Glutamatergic neuron (in vitro differentiated cells): ENCODE measurements at regions not wholly inside any gene's neighbourhood (a gene's known extent, or its start where the extent isn't known, plus 50 kb on each side); places are given as distances from the start of the nearest gene placed in this dataset.

ENCODE experiments used
- DNase-seq: peaks from one replicate; pipeline ENCODE4 v3.0.0; 2022
- H3K27ac Mint-ChIP-seq: one replicate; pipeline ENCODE4 v1.8.0; 2020; ENCODE audit warnings: mild to moderate bottlenecking, mixed read lengths, inconsistent platforms; ENCODE audit not compliant: unreplicated experiment
- H3K27me3 Mint-ChIP-seq: one replicate; pipeline ENCODE4 v1.8.0; 2020; ENCODE audit warnings: mild to moderate bottlenecking, moderate library complexity, mixed read lengths, inconsistent platforms; ENCODE audit not compliant: unreplicated experiment
- H3K36me3 Mint-ChIP-seq: one replicate; pipeline ENCODE4 v1.8.0; 2020; ENCODE audit warnings: mild to moderate bottlenecking, mixed read lengths, inconsistent platforms; ENCODE audit not compliant: unreplicated experiment
- H3K4me1 Mint-ChIP-seq: one replicate; pipeline ENCODE4 v1.8.0; 2020; ENCODE audit warnings: mild to moderate bottlenecking, low read depth, mixed read lengths, inconsistent platforms; ENCODE audit not compliant: unreplicated experiment
- H3K4me3 Mint-ChIP-seq: one replicate; pipeline ENCODE4 v1.8.0; 2020; ENCODE audit warnings: mild to moderate bottlenecking, mixed read lengths, inconsistent platforms; ENCODE audit not compliant: unreplicated experiment
- H3K9me3 Mint-ChIP-seq: one replicate; pipeline ENCODE4 v1.8.0; 2020; ENCODE audit warnings: mild to moderate bottlenecking, moderate library complexity, mixed read lengths, inconsistent platforms; ENCODE audit not compliant: unreplicated experiment
- TF ChIP-seq, protein P1 (sequence below): fragments of 200-600 bp; sonication (generic); IDR thresholded peaks from one replicate; pipeline ENCODE4 v1.5.0; 2021; ENCODE audit not compliant: partially characterized antibody, unreplicated experiment

DNA sequence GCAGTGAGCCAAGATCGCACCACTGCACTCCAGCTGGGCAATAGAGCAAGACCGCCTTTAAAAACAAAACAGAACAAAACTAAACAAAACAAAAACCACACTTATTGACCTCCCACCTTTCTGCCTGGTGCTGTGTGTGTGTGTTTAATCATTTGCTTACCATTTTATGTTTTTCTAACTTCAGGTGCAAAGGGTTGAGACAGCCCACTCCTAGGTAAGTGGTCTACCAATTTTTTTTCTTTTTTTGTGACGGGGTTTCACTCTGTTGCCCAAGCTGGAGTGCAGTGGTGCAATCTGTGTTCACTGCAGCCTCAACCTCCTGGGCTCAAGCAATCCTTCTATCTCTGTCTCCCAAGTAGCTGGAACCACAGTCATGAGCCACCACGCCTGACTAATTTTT lies 65.8 kb downstream of the SALL1 start:
- TF ChIP-seq, protein P1, sequence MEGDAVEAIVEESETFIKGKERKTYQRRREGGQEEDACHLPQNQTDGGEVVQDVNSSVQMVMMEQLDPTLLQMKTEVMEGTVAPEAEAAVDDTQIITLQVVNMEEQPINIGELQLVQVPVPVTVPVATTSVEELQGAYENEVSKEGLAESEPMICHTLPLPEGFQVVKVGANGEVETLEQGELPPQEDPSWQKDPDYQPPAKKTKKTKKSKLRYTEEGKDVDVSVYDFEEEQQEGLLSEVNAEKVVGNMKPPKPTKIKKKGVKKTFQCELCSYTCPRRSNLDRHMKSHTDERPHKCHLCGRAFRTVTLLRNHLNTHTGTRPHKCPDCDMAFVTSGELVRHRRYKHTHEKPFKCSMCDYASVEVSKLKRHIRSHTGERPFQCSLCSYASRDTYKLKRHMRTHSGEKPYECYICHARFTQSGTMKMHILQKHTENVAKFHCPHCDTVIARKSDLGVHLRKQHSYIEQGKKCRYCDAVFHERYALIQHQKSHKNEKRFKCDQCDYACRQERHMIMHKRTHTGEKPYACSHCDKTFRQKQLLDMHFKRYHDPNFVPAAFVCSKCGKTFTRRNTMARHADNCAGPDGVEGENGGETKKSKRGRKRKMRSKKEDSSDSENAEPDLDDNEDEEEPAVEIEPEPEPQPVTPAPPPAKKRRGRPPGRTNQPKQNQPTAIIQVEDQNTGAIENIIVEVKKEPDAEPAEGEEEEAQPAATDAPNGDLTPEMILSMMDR, result no peak
- H3K4me1 Mint-ChIP-seq, result no peaks in the 10 kb centered on the region
- H3K27ac Mint-ChIP-seq, result no peak overlapping the region
- H3K4me3 Mint-ChIP-seq, result no peak overlapping the region
- no peaks in the 10 kb centered on the region for H3K27me3 Mint-ChIP-seq
- no peak for DNase-seq
- H3K9me3 Mint-ChIP-seq, result no peaks in the 10 kb centered on the region
- no peaks in the 10 kb centered on the region for H3K36me3 Mint-ChIP-seq

DNA sequence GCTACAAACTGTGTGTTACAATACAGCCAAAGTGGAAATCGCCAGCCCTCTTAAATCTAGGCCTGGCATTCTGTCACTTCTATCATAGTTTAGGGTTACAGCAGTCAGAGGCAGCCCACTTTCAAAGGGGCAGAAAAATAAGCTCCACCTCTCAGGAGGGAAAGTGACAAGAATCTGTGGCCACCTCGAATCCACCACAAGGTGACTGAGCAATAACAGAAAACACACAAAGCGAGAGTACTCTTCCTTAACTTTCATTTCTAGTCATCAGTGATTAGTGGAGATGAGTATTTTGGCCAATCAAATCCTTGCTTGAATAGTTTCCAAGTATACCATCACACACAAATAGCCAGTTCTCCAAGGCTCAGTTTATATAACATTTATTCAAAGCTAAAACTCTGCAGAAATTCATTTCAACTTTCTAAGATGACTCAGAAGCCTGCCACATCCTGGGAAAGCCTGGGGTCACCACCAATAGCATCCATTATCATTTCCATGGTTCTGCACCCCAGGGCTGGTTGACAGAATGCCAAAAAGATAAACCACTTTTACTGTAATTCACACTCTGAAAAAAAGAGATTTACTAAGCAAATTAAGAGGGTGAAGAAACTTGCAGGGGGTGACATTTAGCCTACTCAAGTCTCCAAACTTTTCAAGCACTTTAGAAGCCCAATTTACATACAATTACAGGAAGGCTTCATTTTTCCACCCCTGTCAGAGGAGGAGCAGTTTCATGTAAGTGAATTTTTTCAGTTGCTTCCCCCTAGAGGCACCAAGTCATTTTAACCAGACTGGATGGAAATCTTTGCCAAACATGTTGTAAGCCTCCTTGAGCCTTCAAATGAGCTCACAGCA lies 66.8 kb downstream of the SALL1 start:
- Mint-ChIP-seq H3K4me3 (no peak overlapping the region), H3K27ac (no peak overlapping the region), H3K36me3 (no peaks in the 10 kb centered on the region), H3K4me1 (no peaks in the 10 kb centered on the region), H3K9me3 (no peaks in the 10 kb centered on the region), H3K27me3 (no peaks in the 10 kb centered on the region)
- no peak for DNase-seq
- TF ChIP-seq, protein P1, result no peak

DNA sequence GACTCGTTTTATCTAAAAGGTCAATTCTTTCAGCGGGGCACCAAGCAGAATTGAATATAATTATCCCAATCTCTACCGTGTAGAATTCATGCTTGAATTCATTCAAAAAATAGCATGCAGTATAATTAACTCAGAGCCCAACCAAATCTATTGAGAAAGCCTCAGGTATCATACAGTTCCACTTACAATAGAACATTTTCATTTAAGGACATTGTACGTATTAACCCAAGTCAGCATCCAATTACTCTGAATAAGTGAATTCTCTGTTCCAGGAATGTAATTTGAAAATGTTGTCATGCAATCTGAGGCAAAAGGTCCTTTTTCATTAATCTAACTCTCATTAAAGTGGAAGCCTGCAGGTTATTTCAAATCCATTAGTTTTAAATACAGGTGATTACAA lies 78.5 kb downstream of the SALL1 start:
- H3K27ac Mint-ChIP-seq, result no peak overlapping the region
- peaks cover 7% of the 10 kb centered on the region for H3K4me1 Mint-ChIP-seq
- peaks cover 4% of the 10 kb centered on the region for H3K9me3 Mint-ChIP-seq
- no peak overlapping the region for H3K4me3 Mint-ChIP-seq
- TF ChIP-seq, protein P1, result no peak
- peaks cover 10% of the 10 kb centered on the region for H3K36me3 Mint-ChIP-seq
- DNase-seq, result no peak
- H3K27me3 Mint-ChIP-seq, result peaks cover 2% of the 10 kb centered on the region

DNA sequence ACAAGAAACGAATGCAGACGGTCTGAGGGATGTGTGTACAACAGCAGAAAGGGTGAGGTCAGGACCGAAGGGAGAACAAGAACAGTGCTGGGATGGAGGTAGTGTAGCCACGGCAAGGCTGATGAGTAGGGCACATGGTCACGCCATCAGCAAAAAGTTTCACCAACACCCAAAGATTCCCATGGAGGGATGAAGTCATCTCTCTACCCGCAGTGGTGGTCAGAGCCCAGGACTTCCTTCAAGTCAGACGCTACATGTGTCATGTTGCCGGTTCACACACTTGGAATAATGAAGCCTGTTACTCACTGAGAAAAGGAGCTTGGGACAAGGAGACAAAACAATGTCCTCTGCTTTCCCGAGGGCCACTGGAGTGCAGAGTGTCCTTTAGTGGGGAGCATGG lies 79.7 kb downstream of the SALL1 start:
- no peak for DNase-seq
- TF ChIP-seq, protein P1, result no peak
- H3K27ac Mint-ChIP-seq, result no peak overlapping the region
- peaks cover 7% of the 10 kb centered on the region for H3K4me1 Mint-ChIP-seq
- H3K9me3 Mint-ChIP-seq, result peaks cover 3% of the 10 kb centered on the region
- H3K36me3 Mint-ChIP-seq, result peaks cover 5% of the 10 kb centered on the region
- no peak overlapping the region for H3K4me3 Mint-ChIP-seq
- peaks cover 2% of the 10 kb centered on the region for H3K27me3 Mint-ChIP-seq

DNA sequence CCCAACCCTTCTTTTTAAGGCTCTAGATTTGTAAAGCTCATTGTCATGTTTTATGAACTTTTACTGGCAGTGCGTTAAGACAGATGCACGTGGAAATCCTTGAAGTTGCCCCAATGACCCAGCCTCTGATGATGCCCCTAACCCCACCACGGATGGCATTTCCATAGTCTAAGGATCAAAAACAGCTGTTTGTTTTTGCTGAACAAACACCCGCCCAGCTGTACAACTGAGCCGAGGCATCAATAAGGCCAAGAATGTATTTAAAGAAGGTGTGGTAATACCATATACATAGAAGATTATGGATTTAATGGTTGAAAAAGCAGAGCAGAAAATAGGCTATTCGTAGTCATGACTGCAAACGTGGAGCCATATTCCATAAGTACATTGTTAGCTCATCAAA lies 83.7 kb downstream of the SALL1 start:
- H3K4me1 Mint-ChIP-seq, result peaks cover 1% of the 10 kb centered on the region
- no peaks in the 10 kb centered on the region for H3K36me3 Mint-ChIP-seq
- no peak overlapping the region for H3K4me3 Mint-ChIP-seq
- H3K27me3 Mint-ChIP-seq, result peaks cover 5% of the 10 kb centered on the region
- peaks cover 1% of the 10 kb centered on the region for H3K9me3 Mint-ChIP-seq
- no peak overlapping the region for H3K27ac Mint-ChIP-seq
- no peak for DNase-seq
- TF ChIP-seq, protein P1, result no peak
